ENCODE measurements at regions not wholly inside any gene's neighbourhood (a gene's known extent, or its start where the extent isn't known, plus 50 kb on each side); places are given as distances from the start of the nearest gene placed in this dataset.

DNA sequence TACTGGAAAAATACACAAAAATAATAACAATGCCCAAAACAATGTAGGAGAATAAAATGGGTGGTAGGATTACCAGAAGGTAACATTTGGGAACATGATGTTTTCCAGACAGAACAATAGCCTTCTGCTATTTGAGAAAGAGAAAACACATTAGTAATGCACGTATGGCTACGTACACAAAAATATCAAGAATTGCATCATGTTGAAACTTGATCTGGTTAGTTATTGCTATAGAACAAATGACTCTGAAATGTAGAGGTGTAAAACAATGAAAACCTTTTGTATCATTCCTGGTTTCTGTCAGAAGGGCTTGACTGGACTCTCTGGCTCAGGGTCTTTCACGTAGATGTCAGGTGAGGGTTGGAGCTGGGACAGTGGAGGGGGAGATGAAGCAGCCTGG is 1040.0 kb downstream of the FAT4 start:
- Histone ChIP-seq H3K4me3 (replicated peaks; ENCODE audit: insufficient read depth, low read length) (no peak overlapping the region), H3K27ac (replicated peaks) (no peak overlapping the region), H3K27me3 (ENCODE audit: insufficient read depth, poor library complexity, severe bottlenecking) (no peaks in the 10 kb centered on the region)
- DNase-seq (ENCODE audit: low read depth in 1 of 2, low spot score in 1 of 2) = no peak
- TF ChIP-seq GABPA (IDR thresholded peaks at IDR 0.05; ENCODE audit: low read depth) (no peak), SPI1 (IDR thresholded peaks at IDR 0.05; ENCODE audit: borderline replicate concordance, low read depth) (no peak), POLR2AphosphoS5 (IDR thresholded peaks at IDR 0.05; ENCODE audit: low read depth) (no peak)
- TF ChIP-seq, protein P1, sequence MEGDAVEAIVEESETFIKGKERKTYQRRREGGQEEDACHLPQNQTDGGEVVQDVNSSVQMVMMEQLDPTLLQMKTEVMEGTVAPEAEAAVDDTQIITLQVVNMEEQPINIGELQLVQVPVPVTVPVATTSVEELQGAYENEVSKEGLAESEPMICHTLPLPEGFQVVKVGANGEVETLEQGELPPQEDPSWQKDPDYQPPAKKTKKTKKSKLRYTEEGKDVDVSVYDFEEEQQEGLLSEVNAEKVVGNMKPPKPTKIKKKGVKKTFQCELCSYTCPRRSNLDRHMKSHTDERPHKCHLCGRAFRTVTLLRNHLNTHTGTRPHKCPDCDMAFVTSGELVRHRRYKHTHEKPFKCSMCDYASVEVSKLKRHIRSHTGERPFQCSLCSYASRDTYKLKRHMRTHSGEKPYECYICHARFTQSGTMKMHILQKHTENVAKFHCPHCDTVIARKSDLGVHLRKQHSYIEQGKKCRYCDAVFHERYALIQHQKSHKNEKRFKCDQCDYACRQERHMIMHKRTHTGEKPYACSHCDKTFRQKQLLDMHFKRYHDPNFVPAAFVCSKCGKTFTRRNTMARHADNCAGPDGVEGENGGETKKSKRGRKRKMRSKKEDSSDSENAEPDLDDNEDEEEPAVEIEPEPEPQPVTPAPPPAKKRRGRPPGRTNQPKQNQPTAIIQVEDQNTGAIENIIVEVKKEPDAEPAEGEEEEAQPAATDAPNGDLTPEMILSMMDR (IDR thresholded peaks at IDR 0.05; ENCODE audit: insufficient read depth, low read length) = no peak
- TF ChIP-seq, protein P2, sequence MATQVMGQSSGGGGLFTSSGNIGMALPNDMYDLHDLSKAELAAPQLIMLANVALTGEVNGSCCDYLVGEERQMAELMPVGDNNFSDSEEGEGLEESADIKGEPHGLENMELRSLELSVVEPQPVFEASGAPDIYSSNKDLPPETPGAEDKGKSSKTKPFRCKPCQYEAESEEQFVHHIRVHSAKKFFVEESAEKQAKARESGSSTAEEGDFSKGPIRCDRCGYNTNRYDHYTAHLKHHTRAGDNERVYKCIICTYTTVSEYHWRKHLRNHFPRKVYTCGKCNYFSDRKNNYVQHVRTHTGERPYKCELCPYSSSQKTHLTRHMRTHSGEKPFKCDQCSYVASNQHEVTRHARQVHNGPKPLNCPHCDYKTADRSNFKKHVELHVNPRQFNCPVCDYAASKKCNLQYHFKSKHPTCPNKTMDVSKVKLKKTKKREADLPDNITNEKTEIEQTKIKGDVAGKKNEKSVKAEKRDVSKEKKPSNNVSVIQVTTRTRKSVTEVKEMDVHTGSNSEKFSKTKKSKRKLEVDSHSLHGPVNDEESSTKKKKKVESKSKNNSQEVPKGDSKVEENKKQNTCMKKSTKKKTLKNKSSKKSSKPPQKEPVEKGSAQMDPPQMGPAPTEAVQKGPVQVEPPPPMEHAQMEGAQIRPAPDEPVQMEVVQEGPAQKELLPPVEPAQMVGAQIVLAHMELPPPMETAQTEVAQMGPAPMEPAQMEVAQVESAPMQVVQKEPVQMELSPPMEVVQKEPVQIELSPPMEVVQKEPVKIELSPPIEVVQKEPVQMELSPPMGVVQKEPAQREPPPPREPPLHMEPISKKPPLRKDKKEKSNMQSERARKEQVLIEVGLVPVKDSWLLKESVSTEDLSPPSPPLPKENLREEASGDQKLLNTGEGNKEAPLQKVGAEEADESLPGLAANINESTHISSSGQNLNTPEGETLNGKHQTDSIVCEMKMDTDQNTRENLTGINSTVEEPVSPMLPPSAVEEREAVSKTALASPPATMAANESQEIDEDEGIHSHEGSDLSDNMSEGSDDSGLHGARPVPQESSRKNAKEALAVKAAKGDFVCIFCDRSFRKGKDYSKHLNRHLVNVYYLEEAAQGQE (IDR thresholded peaks at IDR 0.05; ENCODE audit: insufficient replicate concordance, low read depth) = no peak

DNA sequence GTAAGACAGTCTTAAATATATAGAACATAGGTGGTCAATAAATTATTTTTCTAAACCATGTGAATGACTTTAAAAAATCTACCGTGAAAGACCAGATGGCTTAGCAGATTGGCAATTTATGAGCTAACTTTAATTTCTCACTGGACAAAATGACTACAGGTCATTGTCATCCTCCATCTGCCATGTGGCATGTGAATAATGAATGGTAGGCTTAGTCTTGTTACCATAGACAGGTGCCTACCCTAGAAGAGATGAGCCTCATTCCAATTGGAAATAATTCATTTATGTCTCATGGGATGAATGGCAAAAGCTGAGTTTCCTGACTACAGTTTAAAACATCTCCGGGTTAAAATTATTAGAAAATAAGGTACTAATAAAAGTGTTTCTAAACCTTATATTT is 1043.3 kb downstream of the FAT4 start:
- no peaks in the 10 kb centered on the region for H3K27me3 ChIP-seq (ENCODE audit: insufficient read depth, poor library complexity, severe bottlenecking)
- no peak overlapping the region for H3K27ac ChIP-seq (replicated peaks)
- TF ChIP-seq GABPA (IDR thresholded peaks at IDR 0.05; ENCODE audit: low read depth) (no peak), POLR2AphosphoS5 (IDR thresholded peaks at IDR 0.05; ENCODE audit: low read depth) (no peak), SPI1 (IDR thresholded peaks at IDR 0.05; ENCODE audit: borderline replicate concordance, low read depth) (no peak)
- TF ChIP-seq, protein P2 (IDR thresholded peaks at IDR 0.05; ENCODE audit: insufficient replicate concordance, low read depth) = no peak
- TF ChIP-seq, protein P1 (IDR thresholded peaks at IDR 0.05; ENCODE audit: insufficient read depth, low read length) = no peak
- no peak overlapping the region for H3K4me3 ChIP-seq (replicated peaks; ENCODE audit: insufficient read depth, low read length)
- DNase-seq (ENCODE audit: low read depth in 1 of 2, low spot score in 1 of 2) = no peak

DNA sequence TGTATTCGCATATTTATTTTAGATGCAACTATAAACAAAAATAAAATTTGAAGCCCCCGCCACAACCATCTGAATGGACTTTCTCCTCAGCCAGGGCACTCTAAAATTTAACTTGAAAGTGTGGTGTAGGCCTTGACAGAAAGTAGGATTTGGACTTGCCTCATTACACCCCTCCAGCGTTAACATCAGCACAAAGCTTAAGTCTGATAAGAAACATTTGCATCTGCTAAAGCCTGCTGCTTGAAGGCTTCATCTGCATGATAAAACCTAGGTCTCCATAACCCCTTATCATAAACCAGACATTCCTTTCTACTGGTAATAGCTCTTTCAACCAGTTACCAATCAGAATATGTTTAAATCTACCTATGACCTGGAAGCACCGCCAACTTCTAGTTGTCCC is 1046.5 kb downstream of the FAT4 start:
- no peak for TF ChIP-seq SPI1 (IDR thresholded peaks at IDR 0.05; ENCODE audit: borderline replicate concordance, low read depth)
- TF ChIP-seq POLR2AphosphoS5 (IDR thresholded peaks at IDR 0.05; ENCODE audit: low read depth) = no peak
- TF ChIP-seq, protein P1 (IDR thresholded peaks at IDR 0.05; ENCODE audit: insufficient read depth, low read length) = no peak
- TF ChIP-seq, protein P2 (IDR thresholded peaks at IDR 0.05; ENCODE audit: insufficient replicate concordance, low read depth) = no peak
- Histone ChIP-seq H3K27me3 (ENCODE audit: insufficient read depth, poor library complexity, severe bottlenecking) (no peaks in the 10 kb centered on the region), H3K27ac (replicated peaks) (no peak overlapping the region), H3K4me3 (replicated peaks; ENCODE audit: insufficient read depth, low read length) (no peak overlapping the region)
- no peak for DNase-seq (ENCODE audit: low read depth in 1 of 2, low spot score in 1 of 2)

Data from HL-60 (cell line).